PFSK-1 (cell line): ENCODE measurements at regions not wholly inside any gene's neighbourhood (a gene's known extent, or its start where the extent isn't known, plus 50 kb on each side); places are given as distances from the start of the nearest gene placed in this dataset.

ENCODE experiments used
- FOXP2 ChIP-seq: optimal IDR thresholded peaks from 2 replicates; pipeline ENCODE3; 2011; ENCODE audit warnings: borderline replicate concordance, control low read depth, inconsistent platforms; ENCODE audit not compliant: insufficient read depth; ENCODE audit errors: extremely low read length, extremely low read depth
- POLR2AphosphoS5 ChIP-seq: IDR thresholded peaks from 2 replicates; pipeline ENCODE4 v1.6.1; 2012; ENCODE audit warnings: low read depth, mild to moderate bottlenecking, control low read depth, low read length, moderate library complexity
- REST ChIP-seq, 2 experiments: IDR thresholded peaks; 2 replicates each; pipeline versions ENCODE4 v1.6.1 to v1.8.0; 2011 to 2012; ENCODE audit warnings: low read depth in 2 of 2, low read length in 2 of 2, control low read depth in 1 of 2, inconsistent platforms in 1 of 2, mild to moderate bottlenecking in 1 of 2, moderate library complexity in 1 of 2; ENCODE audit not compliant: insufficient read depth in 1 of 2
- SIN3A ChIP-seq: IDR thresholded peaks from 2 replicates; pipeline ENCODE4 v1.6.1; 2012; ENCODE audit warnings: mild to moderate bottlenecking, low read length, moderate library complexity, borderline replicate concordance; ENCODE audit not compliant: insufficient read depth
- TAF1 ChIP-seq: IDR thresholded peaks from 2 replicates; pipeline ENCODE4 v1.6.1; 2012; ENCODE audit warnings: low read length, control low read depth, borderline replicate concordance; ENCODE audit not compliant: insufficient read depth

- no peak for TF ChIP-seq TAF1
- no peak for TF ChIP-seq REST (IDR thresholded peaks at IDR 0.05; ENCODE audit: insufficient read depth in 1 of 2, low read depth in 2 of 2, low read length in 2 of 2)
- no peak for TF ChIP-seq POLR2AphosphoS5
- no peak for TF ChIP-seq SIN3A
- TF ChIP-seq FOXP2 = no peak
These were observed 242.1 kb upstream of the RBMS1 start for GRCh38 chr2:160735696-160736095.

- TF ChIP-seq POLR2AphosphoS5 = no peak
- no peak for TF ChIP-seq FOXP2
- TF ChIP-seq TAF1 = no peak
- no peak for TF ChIP-seq REST (IDR thresholded peaks at IDR 0.05; ENCODE audit: insufficient read depth in 1 of 2, low read depth in 2 of 2, low read length in 2 of 2)
- no peak for TF ChIP-seq SIN3A
These were observed 242.8 kb upstream of the RBMS1 start for GRCh38 chr2:160736148-160737028.

- TF ChIP-seq REST (IDR thresholded peaks at IDR 0.05; ENCODE audit: insufficient read depth in 1 of 2, low read depth in 2 of 2, low read length in 2 of 2) (no peak), FOXP2 (no peak), POLR2AphosphoS5 (no peak), SIN3A (no peak), TAF1 (no peak)
These were observed 243.6 kb upstream of the RBMS1 start for GRCh38 chr2:160737247-160737646.

DNA sequence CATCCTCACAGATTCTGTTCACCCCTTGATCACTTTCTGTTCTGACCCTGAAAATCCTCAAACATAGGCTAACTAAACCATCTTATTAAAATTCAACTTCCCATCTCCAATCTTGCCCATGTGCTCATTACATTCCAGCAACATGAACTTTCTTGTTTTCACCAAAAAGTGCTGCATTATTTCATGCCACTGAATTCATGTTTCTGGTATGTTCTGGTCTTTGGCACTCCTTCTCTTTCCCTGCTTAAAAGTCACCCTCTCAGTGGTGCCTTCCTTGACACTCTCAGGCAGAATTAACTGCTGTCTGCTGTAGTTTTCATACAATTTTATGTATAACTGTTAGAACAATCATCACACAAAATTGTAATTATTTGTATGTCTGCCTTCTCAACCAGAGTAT is 247.7 kb upstream of the RBMS1 start:
- TF ChIP-seq FOXP2 (no peak), TAF1 (no peak), REST (IDR thresholded peaks at IDR 0.05; ENCODE audit: insufficient read depth in 1 of 2, low read depth in 2 of 2, low read length in 2 of 2) (no peak), POLR2AphosphoS5 (no peak), SIN3A (no peak)
